ENCODE measurements at regions not wholly inside any gene's neighbourhood (a gene's known extent, or its start where the extent isn't known, plus 50 kb on each side); places are given as distances from the start of the nearest gene placed in this dataset.

DNA sequence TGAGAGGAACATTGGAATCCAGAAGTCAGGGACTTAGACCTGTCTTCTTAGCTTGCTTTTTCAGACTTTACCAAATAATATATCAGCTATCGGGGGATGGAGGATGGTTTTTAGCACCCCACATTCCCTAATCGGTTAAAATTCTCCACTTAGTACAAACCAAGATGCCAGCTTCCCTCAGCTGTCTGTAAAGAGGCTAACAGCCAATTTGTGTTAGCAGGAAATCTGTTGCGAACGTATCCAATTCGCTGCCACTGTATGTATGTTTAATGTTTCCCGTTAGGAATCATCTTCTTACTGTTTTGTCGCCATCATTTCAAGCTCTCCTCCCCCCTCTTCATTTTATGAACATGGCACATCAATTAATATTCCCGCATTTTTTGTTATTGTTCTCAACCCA is 289.0 kb downstream of the BCL11B start:
- no peaks in the 10 kb centered on the region for H3K9me3 Mint-ChIP-seq
- DNase-seq (ENCODE audit: low spot score) (no peak), ATAC-seq (no peak)
- no peak overlapping the region for H3K27ac Mint-ChIP-seq
- no peaks in the 10 kb centered on the region for H3K36me3 Mint-ChIP-seq
- H3K4me3 Mint-ChIP-seq: no peak overlapping the region
- H3K27me3 Mint-ChIP-seq: peaks cover 0 to 4% of the 10 kb centered on the region in 2 donors
- H3K4me1 Mint-ChIP-seq (ENCODE audit: low read depth in 2 of 2): peaks cover 9 to 14% of the 10 kb centered on the region in 2 donors

DNA sequence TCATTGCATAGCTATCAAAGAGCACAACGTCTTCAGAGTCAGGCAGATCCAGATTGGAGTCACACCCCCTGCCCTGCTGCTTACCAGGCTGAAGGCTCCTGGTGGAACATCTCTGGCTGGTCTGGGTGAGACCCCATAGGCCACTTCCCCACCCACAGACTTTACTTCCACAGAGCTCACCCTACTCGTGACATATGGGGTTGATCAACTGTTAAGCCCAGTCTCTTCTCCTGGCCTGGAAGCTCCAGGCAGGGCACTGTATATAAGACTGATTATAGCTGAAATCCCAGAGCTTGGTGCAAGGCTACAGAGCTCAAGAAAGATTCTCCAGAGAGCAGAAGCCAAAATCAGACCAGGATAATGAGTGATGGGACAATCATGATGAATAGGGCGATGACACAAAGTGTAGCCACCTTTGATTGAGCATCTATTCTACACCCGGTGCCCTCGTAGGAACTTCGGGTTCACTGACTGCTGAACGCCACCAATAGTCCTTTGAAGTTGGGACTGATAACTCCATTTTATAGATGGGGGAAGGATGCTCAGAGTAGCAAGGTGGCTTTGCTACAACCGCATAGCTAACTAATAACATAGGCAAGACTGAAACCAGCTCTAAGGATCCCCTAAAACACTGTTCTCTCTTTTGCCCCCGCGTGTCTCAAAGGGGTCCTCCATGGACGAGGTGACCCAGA is 287.8 kb downstream of the BCL11B start:
- peak overlapping the region; percentile 53 for H3K4me3 Mint-ChIP-seq
- DNase-seq (ENCODE audit: low spot score) (no peak), ATAC-seq (no peak)
- H3K27me3 Mint-ChIP-seq: peaks cover 0 to 4% of the 10 kb centered on the region in 2 donors
- H3K4me1 Mint-ChIP-seq (ENCODE audit: low read depth in 2 of 2): peaks cover 9 to 14% of the 10 kb centered on the region in 2 donors
- no peaks in the 10 kb centered on the region for H3K9me3 Mint-ChIP-seq
- no peaks in the 10 kb centered on the region for H3K36me3 Mint-ChIP-seq
- H3K27ac Mint-ChIP-seq: peak overlapping the region; percentile 52 to 76

GRCh38 chr14:98984719-98985041 is 287.3 kb downstream of the BCL11B start:
- DNase-seq (ENCODE audit: low spot score): no peak
- H3K4me1 Mint-ChIP-seq (ENCODE audit: low read depth in 2 of 2): peaks cover 9 to 14% of the 10 kb centered on the region in 2 donors
- no peaks in the 10 kb centered on the region for H3K36me3 Mint-ChIP-seq
- H3K27ac Mint-ChIP-seq: peak overlapping the region; percentile 52 to 76
- no peaks in the 10 kb centered on the region for H3K9me3 Mint-ChIP-seq
- H3K27me3 Mint-ChIP-seq: peaks cover 0 to 4% of the 10 kb centered on the region in 2 donors
- peak; percentile 80 to 96 for ATAC-seq
- H3K4me3 Mint-ChIP-seq: peak overlapping the region; percentile 53

GRCh38 chr14:98993818-98994217 is 278.2 kb downstream of the BCL11B start:
- peaks cover 0 to 17% of the 10 kb centered on the region in 2 donors for H3K27me3 Mint-ChIP-seq

GRCh38 chr14:98994561-98994960 is 277.4 kb downstream of the BCL11B start:
- DNase-seq (ENCODE audit: low spot score) (no peak), ATAC-seq (no peak)
- H3K27me3 Mint-ChIP-seq: peaks cover 0 to 17% of the 10 kb centered on the region in 2 donors
- H3K9me3 Mint-ChIP-seq: no peaks in the 10 kb centered on the region
- H3K4me1 Mint-ChIP-seq (ENCODE audit: low read depth in 2 of 2): peaks cover 0 to 8% of the 10 kb centered on the region in 2 donors
- H3K4me3 Mint-ChIP-seq: no peak overlapping the region
- no peaks in the 10 kb centered on the region for H3K36me3 Mint-ChIP-seq
- H3K27ac Mint-ChIP-seq: no peak overlapping the region

More at GRCh38 chr14:98993818-98994217, 278.2 kb downstream of the BCL11B start:
- H3K9me3 Mint-ChIP-seq: no peaks in the 10 kb centered on the region
- H3K4me1 Mint-ChIP-seq (ENCODE audit: low read depth in 2 of 2): peaks cover 0 to 8% of the 10 kb centered on the region in 2 donors
- H3K4me3 Mint-ChIP-seq: no peak overlapping the region
- H3K36me3 Mint-ChIP-seq: no peaks in the 10 kb centered on the region
- DNase-seq (ENCODE audit: low spot score) (no peak), ATAC-seq (no peak)
- H3K27ac Mint-ChIP-seq: no peak overlapping the region

DNA sequence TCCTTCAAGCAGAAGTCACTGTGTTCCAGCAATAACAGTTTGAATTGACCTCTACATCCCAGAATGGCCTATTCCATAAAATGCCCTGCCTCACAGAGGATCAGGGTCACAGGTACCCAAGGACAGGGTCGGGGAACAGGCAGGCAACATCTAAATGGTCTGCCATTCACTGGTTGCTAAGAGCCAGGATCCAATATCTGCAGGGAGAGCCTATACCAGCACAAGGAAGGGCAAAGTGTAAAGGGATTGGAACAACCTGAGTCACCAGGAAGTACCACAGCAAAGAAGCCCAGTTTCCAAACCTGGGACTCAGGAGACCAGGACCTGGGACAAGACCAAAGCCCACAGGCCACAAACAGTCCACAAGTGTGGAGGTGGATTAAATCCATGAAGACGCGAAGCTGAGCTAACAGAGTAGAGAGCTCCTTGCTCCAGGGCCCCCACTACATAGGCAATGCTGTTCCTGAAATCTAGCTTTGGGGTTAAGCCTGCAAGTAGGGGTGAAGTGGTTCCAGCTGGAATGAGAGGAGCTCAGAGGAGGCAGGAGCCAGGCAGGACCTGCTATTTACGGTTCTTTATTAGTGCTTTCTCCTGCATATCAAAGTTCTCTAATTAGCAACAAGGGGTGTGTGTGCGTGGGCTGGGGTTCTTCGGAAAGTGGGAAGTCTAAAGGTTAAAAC is 274.3 kb downstream of the BCL11B start:
- ATAC-seq (no peak), DNase-seq (ENCODE audit: low spot score) (no peak)
- Mint-ChIP-seq H3K36me3 (no peaks in the 10 kb centered on the region), H3K4me1 (ENCODE audit: low read depth in 2 of 2) (peaks cover 0 to 8% of the 10 kb centered on the region in 2 donors), H3K4me3 (no peak overlapping the region), H3K27ac (no peak overlapping the region), H3K27me3 (peaks cover 0 to 9% of the 10 kb centered on the region in 2 donors), H3K9me3 (no peaks in the 10 kb centered on the region)

- H3K36me3 Mint-ChIP-seq: no peaks in the 10 kb centered on the region
- no peak overlapping the region for H3K27ac Mint-ChIP-seq
- H3K4me1 Mint-ChIP-seq (ENCODE audit: low read depth in 2 of 2): peaks cover 0 to 4% of the 10 kb centered on the region in 2 donors
- no peak overlapping the region for H3K4me3 Mint-ChIP-seq
- no peak for DNase-seq (ENCODE audit: low spot score)
- no peak for ATAC-seq
- H3K9me3 Mint-ChIP-seq: no peaks in the 10 kb centered on the region
- peaks cover 0 to 9% of the 10 kb centered on the region in 2 donors for H3K27me3 Mint-ChIP-seq
Observed at GRCh38 chr14:98999345-98999744, 272.7 kb downstream of the BCL11B start.

DNA sequence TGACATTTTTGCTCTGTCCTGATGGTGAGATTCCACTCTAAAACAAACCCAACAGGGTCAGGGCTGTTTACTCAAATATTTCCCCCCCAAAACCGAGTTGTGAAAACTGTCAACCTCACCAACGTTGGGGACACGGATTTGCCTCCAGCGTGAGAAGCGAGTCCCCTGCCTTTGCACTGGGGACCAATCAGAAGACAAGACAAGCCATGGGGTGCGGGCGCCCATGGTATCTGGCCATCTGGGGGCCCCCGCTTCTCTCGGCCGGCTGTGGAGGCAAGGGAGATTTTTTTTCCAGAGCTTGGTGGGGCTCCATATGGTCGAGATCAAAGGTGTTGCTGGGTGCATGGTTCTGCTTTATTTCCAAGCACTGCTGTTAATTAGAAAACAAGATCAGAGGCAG is 272.1 kb downstream of the BCL11B start:
- H3K27ac Mint-ChIP-seq: no peak overlapping the region

DNA sequence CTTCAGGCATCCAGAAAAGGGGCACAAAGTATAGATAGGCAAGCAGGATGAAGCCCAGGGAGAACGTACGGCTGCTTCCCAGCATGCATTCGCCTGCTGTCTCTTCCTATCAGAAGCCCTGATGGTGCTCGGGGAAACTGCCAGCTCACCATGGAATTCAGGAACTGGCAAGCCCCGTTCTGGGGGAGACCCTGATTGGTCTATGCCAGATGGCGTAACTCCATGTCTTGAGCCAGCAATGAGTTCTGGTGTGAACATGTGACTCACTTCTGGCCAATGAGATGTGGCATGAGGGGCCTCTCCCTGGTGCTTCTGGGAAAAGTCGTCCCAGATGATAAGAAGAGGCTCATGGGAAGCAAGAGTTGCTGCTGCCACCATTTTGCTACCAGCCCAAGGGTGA is 270.8 kb downstream of the BCL11B start:
- Mint-ChIP-seq H3K36me3 (no peaks in the 10 kb centered on the region), H3K27ac (no peak overlapping the region), H3K4me1 (ENCODE audit: low read depth in 2 of 2) (no peaks in the 10 kb centered on the region), H3K27me3 (peaks cover 0 to 5% of the 10 kb centered on the region in 2 donors), H3K4me3 (no peak overlapping the region), H3K9me3 (no peaks in the 10 kb centered on the region)
- ATAC-seq (no peak), DNase-seq (ENCODE audit: low spot score) (no peak)

More for the DNA sequence above, 272.1 kb downstream of the BCL11B start:
- Mint-ChIP-seq H3K27me3 (peaks cover 0 to 9% of the 10 kb centered on the region in 2 donors), H3K4me1 (ENCODE audit: low read depth in 2 of 2) (no peaks in the 10 kb centered on the region), H3K9me3 (no peaks in the 10 kb centered on the region), H3K4me3 (no peak overlapping the region), H3K36me3 (no peaks in the 10 kb centered on the region)
- ATAC-seq: no peak
- DNase-seq (ENCODE audit: low spot score): no peak

DNA sequence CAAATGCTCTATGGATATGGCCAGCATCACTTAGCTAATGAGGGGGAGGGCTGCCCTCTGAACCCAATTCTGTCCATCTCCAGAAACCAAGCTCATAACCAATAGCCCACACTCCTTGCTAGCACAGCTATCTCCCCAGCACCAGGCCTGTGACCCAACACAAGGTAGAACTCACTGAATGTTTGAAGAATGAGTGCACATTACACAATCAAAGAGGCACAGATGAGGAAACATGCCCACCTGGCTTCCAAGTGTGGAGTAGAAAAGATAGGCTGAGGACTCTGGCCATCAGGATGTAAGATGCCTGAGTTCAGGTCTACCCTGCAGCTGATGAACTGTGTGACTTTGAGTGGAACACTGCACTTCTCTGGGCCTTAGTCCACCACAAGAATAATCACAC is 268.4 kb downstream of the BCL11B start:
- no peak overlapping the region for H3K27ac Mint-ChIP-seq
- peaks cover 0 to under 1% of the 10 kb centered on the region in 2 donors for H3K27me3 Mint-ChIP-seq
- H3K4me3 Mint-ChIP-seq: no peak overlapping the region
- H3K9me3 Mint-ChIP-seq: no peaks in the 10 kb centered on the region
- DNase-seq (ENCODE audit: low spot score): no peak
- H3K36me3 Mint-ChIP-seq: no peaks in the 10 kb centered on the region
- no peaks in the 10 kb centered on the region for H3K4me1 Mint-ChIP-seq (ENCODE audit: low read depth in 2 of 2)
- ATAC-seq: no peak

GRCh38 chr14:99004112-99004511 is 267.9 kb downstream of the BCL11B start:
- ATAC-seq (no peak), DNase-seq (ENCODE audit: low spot score) (no peak)
- H3K36me3 Mint-ChIP-seq: no peaks in the 10 kb centered on the region
- no peaks in the 10 kb centered on the region for H3K4me1 Mint-ChIP-seq (ENCODE audit: low read depth in 2 of 2)
- H3K27me3 Mint-ChIP-seq: no peaks in the 10 kb centered on the region
- no peak overlapping the region for H3K4me3 Mint-ChIP-seq
- H3K9me3 Mint-ChIP-seq: no peaks in the 10 kb centered on the region
- H3K27ac Mint-ChIP-seq: no peak overlapping the region

DNA sequence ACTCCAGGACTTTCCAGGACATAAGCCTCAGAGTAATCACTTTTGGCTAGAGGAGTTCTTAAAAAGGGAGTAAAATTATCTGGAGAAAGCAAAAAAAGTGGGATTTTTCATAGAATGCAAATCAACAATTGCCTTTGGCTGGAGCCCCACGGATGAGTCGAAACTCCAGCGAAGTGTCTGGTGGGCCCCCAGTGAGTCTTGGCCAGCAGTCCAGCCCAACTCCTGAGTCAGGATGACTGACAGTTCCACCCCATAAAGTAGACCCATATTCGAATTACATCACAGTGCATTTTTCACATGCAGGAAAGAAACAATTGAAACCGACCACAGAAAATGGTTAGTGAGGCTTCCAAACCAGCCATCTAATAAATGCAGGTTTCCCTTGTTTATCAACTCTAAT is 265.7 kb downstream of the BCL11B start:
- Mint-ChIP-seq H3K27me3 (no peaks in the 10 kb centered on the region), H3K4me1 (ENCODE audit: low read depth in 2 of 2) (no peaks in the 10 kb centered on the region), H3K4me3 (no peak overlapping the region), H3K36me3 (no peaks in the 10 kb centered on the region), H3K9me3 (no peaks in the 10 kb centered on the region), H3K27ac (no peak overlapping the region)
- no peak for DNase-seq (ENCODE audit: low spot score)
- no peak for ATAC-seq

- DNase-seq (ENCODE audit: low spot score) (no peak), ATAC-seq (no peak)
- H3K4me3 Mint-ChIP-seq: no peak overlapping the region
- no peaks in the 10 kb centered on the region for H3K36me3 Mint-ChIP-seq
- H3K27ac Mint-ChIP-seq: no peak overlapping the region
- H3K27me3 Mint-ChIP-seq: no peaks in the 10 kb centered on the region
- no peaks in the 10 kb centered on the region for H3K4me1 Mint-ChIP-seq (ENCODE audit: low read depth in 2 of 2)
- H3K9me3 Mint-ChIP-seq: no peaks in the 10 kb centered on the region
Observed at GRCh38 chr14:99007795-99008194, 264.2 kb downstream of the BCL11B start.

DNA sequence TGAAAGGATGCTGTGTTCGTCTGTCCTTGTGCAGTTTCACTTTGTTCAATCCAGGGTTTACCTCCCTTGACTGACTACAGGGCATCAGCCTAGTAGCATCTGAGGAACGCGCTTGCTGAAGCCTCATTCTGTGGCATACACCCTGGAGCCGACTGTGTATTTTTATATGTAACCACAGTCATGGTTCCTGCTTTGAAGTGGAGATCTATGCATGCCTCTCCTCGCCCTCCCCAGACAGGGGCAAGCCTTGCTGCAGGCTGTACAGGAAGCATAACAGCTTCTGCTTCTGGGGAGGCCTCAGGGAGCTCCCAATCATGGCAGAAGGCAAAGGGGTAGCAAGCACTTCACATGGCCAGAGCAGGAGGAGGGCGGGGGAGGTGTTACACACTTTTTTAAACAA is 262.1 kb downstream of the BCL11B start:
- Mint-ChIP-seq H3K27me3 (no peaks in the 10 kb centered on the region), H3K9me3 (no peaks in the 10 kb centered on the region), H3K36me3 (no peaks in the 10 kb centered on the region), H3K27ac (no peak overlapping the region), H3K4me1 (ENCODE audit: low read depth in 2 of 2) (peaks cover 0 to 5% of the 10 kb centered on the region in 2 donors), H3K4me3 (no peak overlapping the region)
- ATAC-seq (no peak), DNase-seq (ENCODE audit: low spot score) (no peak)

Data from natural killer cell treated with Interleukin-12 subunit alpha and Interleukin-12 subunit beta and Interleukin-15 and Interleukin-18, amount 100 ng/mL, for 72 hours (primary cell).